GM23248 (cell line): ENCODE measurements at regions not wholly inside any gene's neighbourhood (a gene's known extent, or its start where the extent isn't known, plus 50 kb on each side); places are given as distances from the start of the nearest gene placed in this dataset.

Experiments used
- DNase-seq: peaks from one replicate; pipeline ENCODE4 v3.0.0-alpha.2; 2015
- H2AFZ ChIP-seq: fragments of 200-600 bp; sonication (generic); 2 replicates; pipeline ENCODE4 v1.6.1; 2016; ENCODE audit warnings: antibody characterized with exemption
- H3F3A ChIP-seq: fragments of 200-600 bp; sonication (generic); 2 replicates; pipeline ENCODE4 v1.6.1; 2016; ENCODE audit warnings: mild to moderate bottlenecking, antibody characterized with exemption, mixed run types; ENCODE audit not compliant: insufficient read depth
- H3K27ac ChIP-seq: fragments of 200-600 bp; sonication (generic); 2 replicates; pipeline ENCODE4 v1.5.1; 2016; ENCODE audit warnings: mild to moderate bottlenecking
- H3K27me3 ChIP-seq: fragments of 200-600 bp; sonication (generic); replicated peaks from 2 replicates; pipeline ENCODE4 v1.6.1; 2016; ENCODE audit warnings: mild to moderate bottlenecking; ENCODE audit not compliant: insufficient read depth
- H3K36me3 ChIP-seq: fragments of 200-600 bp; sonication (generic); 2 replicates; pipeline ENCODE4 v1.6.1; 2016; ENCODE audit warnings: low read depth, mild to moderate bottlenecking
- H3K4me1 ChIP-seq: fragments of 200-600 bp; sonication (generic); 2 replicates; pipeline ENCODE4 v1.6.1; 2016; ENCODE audit warnings: mild to moderate bottlenecking; ENCODE audit not compliant: insufficient read depth
- H3K4me2 ChIP-seq: fragments of 200-600 bp; sonication (generic); one replicate; pipeline ENCODE4 v1.6.1; 2016; ENCODE audit warnings: mild to moderate bottlenecking; ENCODE audit not compliant: unreplicated experiment
- H3K4me3 ChIP-seq: fragments of 200-600 bp; sonication (generic); 2 replicates; pipeline ENCODE4 v1.5.1; 2016; ENCODE audit warnings: mild to moderate bottlenecking
- H3K79me2 ChIP-seq: fragments of 200-600 bp; sonication (generic); 2 replicates; pipeline ENCODE4 v1.6.1; 2016; ENCODE audit warnings: mild to moderate bottlenecking; ENCODE audit not compliant: insufficient read depth
- H3K9ac ChIP-seq: fragments of 200-600 bp; sonication (generic); 2 replicates; pipeline ENCODE4 v1.6.1; 2016; ENCODE audit warnings: mild to moderate bottlenecking
- H3K9me2 ChIP-seq: fragments of 200-600 bp; sonication (generic); 2 replicates; pipeline ENCODE4 v1.6.1; 2016; ENCODE audit warnings: mixed run types, mild to moderate bottlenecking, moderate library complexity; ENCODE audit not compliant: insufficient read depth
- H3K9me3 ChIP-seq: fragments of 200-600 bp; sonication (generic); one replicate; pipeline ENCODE4 v1.6.1; 2017; ENCODE audit warnings: low read depth
- H4K20me1 ChIP-seq: fragments of 200-600 bp; sonication (generic); 2 replicates; pipeline ENCODE4 v1.6.0; 2016; ENCODE audit not compliant: insufficient read depth
- EZH2 ChIP-seq: fragments of 200-600 bp; sonication (generic); IDR thresholded peaks from 2 replicates; pipeline ENCODE4 v1.6.1; 2018; ENCODE audit warnings: antibody characterized with exemption, mild to moderate bottlenecking; ENCODE audit not compliant: insufficient read depth, poor library complexity, severe bottlenecking
- EZH2phosphoT487 ChIP-seq: fragments of 200-600 bp; sonication (generic); IDR thresholded peaks from 2 replicates; pipeline ENCODE4 v1.6.1; 2018; ENCODE audit warnings: antibody characterized with exemption, moderate library complexity, mild to moderate bottlenecking, low read depth; ENCODE audit not compliant: insufficient read depth
- WGBS, 2 experiments: methylation state at CpG; one replicate each; pipeline ENCODE4 v1.1.6; 2015 to 2017; ENCODE audit warnings: low lambda C conversion rate in 2 of 2, low coverage in 1 of 2; ENCODE audit errors: missing lambda C conversion rate in 2 of 2; 5-methylcytosine and 5-hydroxymethylcytosine counted together
- in situ Hi-C: fragments of 300-500 bp; cut with MboI; formaldehyde crosslinking; loops from 2 replicates; pipeline ENCODE4 v1.15.0; 2020

GRCh38 chr6:85775883-85776282 is 133.2 kb upstream of the SYNCRIP start:
- no peaks in the 10 kb centered on the region for H3K79me2 ChIP-seq
- no peak overlapping the region for H2AFZ ChIP-seq
- H3K27ac ChIP-seq: no peak overlapping the region
- TF ChIP-seq EZH2 (no peak), EZH2phosphoT487 (no peak)
- no peaks in the 10 kb centered on the region for H3K4me1 ChIP-seq
- H3K9me2 ChIP-seq: no peaks in the 10 kb centered on the region
- no peak overlapping the region for H3K9ac ChIP-seq
- no peaks in the 10 kb centered on the region for H4K20me1 ChIP-seq
- H3K4me2 ChIP-seq: no peak overlapping the region
- 26 to 32% methylated on average over 4 of the region's 4 CpGs for WGBS, 2 experiments
- DNase-seq: no peak
- no peaks in the 10 kb centered on the region for H3K36me3 ChIP-seq
- in situ Hi-C loops: no loop called here
- H3K9me3 ChIP-seq: no peaks in the 10 kb centered on the region
- H3K27me3 ChIP-seq: no peaks in the 10 kb centered on the region
- no peaks in the 10 kb centered on the region for H3F3A ChIP-seq
- H3K4me3 ChIP-seq: no peak overlapping the region

GRCh38 chr6:85772641-85773040 is 130.0 kb upstream of the SYNCRIP start:
- H3K9me2 ChIP-seq: no peaks in the 10 kb centered on the region
- no peaks in the 10 kb centered on the region for H3K4me1 ChIP-seq
- H4K20me1 ChIP-seq: no peaks in the 10 kb centered on the region
- no peak overlapping the region for H3K27ac ChIP-seq
- no peaks in the 10 kb centered on the region for H3F3A ChIP-seq
- in situ Hi-C loops: loop anchor here (25.0 kb wide), 1 partner anchor 1090 kb away; no protein-coding TSS in a partner anchor
- no peaks in the 10 kb centered on the region for H3K9me3 ChIP-seq
- no peaks in the 10 kb centered on the region for H3K79me2 ChIP-seq
- no peak for DNase-seq
- H3K4me3 ChIP-seq: no peak overlapping the region
- no peak overlapping the region for H3K4me2 ChIP-seq
- no peaks in the 10 kb centered on the region for H3K27me3 ChIP-seq
- H3K9ac ChIP-seq: no peak overlapping the region
- no peaks in the 10 kb centered on the region for H3K36me3 ChIP-seq
- H2AFZ ChIP-seq: no peak overlapping the region
- WGBS, 2 experiments: 0 to 37% methylated on average over 1 to 2 of the region's 2 CpGs
- TF ChIP-seq EZH2 (no peak), EZH2phosphoT487 (no peak)

GRCh38 chr6:85771925-85772430 is 129.3 kb upstream of the SYNCRIP start:
- H3K27me3 ChIP-seq: no peaks in the 10 kb centered on the region
- in situ Hi-C loops: loop anchor here (25.0 kb wide), 1 partner anchor 1090 kb away; no protein-coding TSS in a partner anchor
- H4K20me1 ChIP-seq: no peaks in the 10 kb centered on the region
- no peak for DNase-seq
- H3K36me3 ChIP-seq: no peaks in the 10 kb centered on the region
- no peaks in the 10 kb centered on the region for H3K9me3 ChIP-seq
- H3K27ac ChIP-seq: no peak overlapping the region
- no peaks in the 10 kb centered on the region for H3K4me1 ChIP-seq
- no peak overlapping the region for H3K4me3 ChIP-seq
- H2AFZ ChIP-seq: no peak overlapping the region
- no peak overlapping the region for H3K9ac ChIP-seq
- H3K4me2 ChIP-seq: no peak overlapping the region
- no peaks in the 10 kb centered on the region for H3K79me2 ChIP-seq
- H3K9me2 ChIP-seq: no peaks in the 10 kb centered on the region
- no peak for TF ChIP-seq EZH2
- no peak for TF ChIP-seq EZH2phosphoT487
- H3F3A ChIP-seq: no peaks in the 10 kb centered on the region
- 51 to 52% methylated on average over 3 of the region's 3 CpGs for WGBS, 2 experiments

- Histone ChIP-seq H3K27me3 (no peaks in the 10 kb centered on the region), H3K79me2 (no peaks in the 10 kb centered on the region), H3K27ac (no peak overlapping the region), H3F3A (no peaks in the 10 kb centered on the region), H3K9me3 (no peaks in the 10 kb centered on the region), H4K20me1 (no peaks in the 10 kb centered on the region), H3K4me2 (no peak overlapping the region), H3K9ac (no peak overlapping the region), H3K9me2 (no peaks in the 10 kb centered on the region), H3K4me3 (no peak overlapping the region), H3K36me3 (no peaks in the 10 kb centered on the region), H3K4me1 (no peaks in the 10 kb centered on the region), H2AFZ (no peak overlapping the region)
- no peak for DNase-seq
- in situ Hi-C loops: loop anchor here (25.0 kb wide), 1 partner anchor 1091 kb away; no protein-coding TSS in a partner anchor
- no peak for TF ChIP-seq EZH2
- no peak for TF ChIP-seq EZH2phosphoT487
- WGBS, 2 experiments: 17 to 31% methylated on average over 2 of the region's 2 CpGs
Measured at GRCh38 chr6:85771455-85771854, 128.8 kb upstream of the SYNCRIP start.

GRCh38 chr6:85764844-85765243 is 122.2 kb upstream of the SYNCRIP start:
- Histone ChIP-seq H3K79me2 (no peaks in the 10 kb centered on the region), H4K20me1 (no peaks in the 10 kb centered on the region), H3K9me3 (no peaks in the 10 kb centered on the region), H3K27ac (no peak overlapping the region), H3K36me3 (no peaks in the 10 kb centered on the region), H3K27me3 (no peaks in the 10 kb centered on the region; the same call in 1 of the 2 replicates), H3K4me1 (no peaks in the 10 kb centered on the region), H3K9me2 (no peaks in the 10 kb centered on the region), H3F3A (no peaks in the 10 kb centered on the region), H2AFZ (no peak overlapping the region), H3K9ac (no peak overlapping the region), H3K4me3 (no peak overlapping the region), H3K4me2 (no peak overlapping the region)
- 73 to 83% methylated on average over 3 of the region's 3 CpGs for whole genome bisulfite sequencing, 2 experiments
- in situ Hi-C loops: loop anchor here (25.0 kb wide), 1 partner anchor 1097 kb away; no protein-coding TSS in a partner anchor
- DNase-seq: no peak
- no peak for TF ChIP-seq EZH2phosphoT487
- TF ChIP-seq EZH2: no peak
